PC-3 (cell line): ENCODE measurements at regions not wholly inside any gene's neighbourhood (a gene's known extent, or its start where the extent isn't known, plus 50 kb on each side); places are given as distances from the start of the nearest gene placed in this dataset.

Experiments used
- ATAC-seq: fragments of 200-7000 bp; cut with Tn5 transposase; 2 replicates; pipeline ENCODE4 v1.9.1; 2020; ENCODE audit warnings: mild to moderate bottlenecking, moderate library complexity
- BruUV-seq: library from RNA; stranded (reverse); fragments of 400-500 nt; replicated peaks from 2 replicates; lab custom pipeline; 2021; lab: Mats Ljungman, UMichigan
- CTCF ChIA-PET: fragments of 300-600 bp; sonication (Branson Sonifier 250); formaldehyde crosslinking; loops from one replicate; lab custom pipeline; 2022; ENCODE audit warnings: antibody characterized with exemption; lab: Charles Lee
- POLR2A ChIA-PET: fragments of 300-600 bp; sonication (Branson Sonifier 250); formaldehyde crosslinking; loops from one replicate; lab custom pipeline; 2022; ENCODE audit warnings: antibody characterized with exemption; ENCODE audit not compliant: unreplicated experiment; lab: Charles Lee
- DNase-seq: peaks from one replicate; pipeline ENCODE4 v3.0.0-alpha.2; 2015
- H2AFZ ChIP-seq: fragments of 300-600 bp; sonication (generic); 2 replicates; pipeline ENCODE4 v1.6.0; 2016; ENCODE audit warnings: antibody characterized with exemption, low read length
- H3F3A ChIP-seq: fragments of 300-600 bp; sonication (generic); one replicate; pipeline ENCODE4 v1.6.0; 2017; ENCODE audit warnings: antibody characterized with exemption, low read length, control low read depth, mild to moderate bottlenecking; ENCODE audit not compliant: unreplicated experiment
- H3K27ac ChIP-seq: fragments of 300-600 bp; sonication (generic); 2 replicates; pipeline ENCODE4 v1.5.1; 2016; ENCODE audit warnings: mild to moderate bottlenecking, low read length
- H3K27me3 ChIP-seq: fragments of 300-600 bp; sonication (generic); 2 replicates; pipeline ENCODE4 v1.6.1; 2016; ENCODE audit warnings: low read length, mixed read lengths
- H3K36me3 ChIP-seq: fragments of 300-600 bp; sonication (generic); 2 replicates; pipeline ENCODE4 v1.6.1; 2016; ENCODE audit warnings: low read depth, mixed run types, low read length, mixed read lengths
- H3K4me1 ChIP-seq: fragments of 300-600 bp; sonication (generic); 2 replicates; pipeline ENCODE4 v1.5.1; 2016; ENCODE audit warnings: low read length; ENCODE audit not compliant: insufficient read depth
- H3K4me2 ChIP-seq: fragments of 300-600 bp; sonication (generic); 2 replicates; pipeline ENCODE4 v1.6.0; 2016; ENCODE audit warnings: low read length
- H3K4me3 ChIP-seq: fragments of 300-600 bp; sonication (generic); 2 replicates; pipeline ENCODE4 v1.5.1; 2016; ENCODE audit warnings: mild to moderate bottlenecking, low read length, mixed read lengths
- H3K79me2 ChIP-seq: fragments of 300-600 bp; sonication (generic); 2 replicates; pipeline ENCODE4 v1.6.1; 2017; ENCODE audit warnings: low read length, mixed read lengths
- H3K9ac ChIP-seq: fragments of 300-600 bp; sonication (generic); 2 replicates; pipeline ENCODE4 v1.6.0; 2016; ENCODE audit warnings: mild to moderate bottlenecking, low read length
- H3K9me2 ChIP-seq: fragments of 300-600 bp; sonication (generic); replicated peaks from 2 replicates; pipeline ENCODE4 v1.6.1; 2016; ENCODE audit warnings: mixed run types, low read length, mixed read lengths
- H3K9me3 ChIP-seq: fragments of 300-600 bp; sonication (generic); 2 replicates; pipeline ENCODE4 v1.6.1; 2016; ENCODE audit warnings: low read length, mixed read lengths
- H4K20me1 ChIP-seq: fragments of 300-600 bp; sonication (generic); 2 replicates; pipeline ENCODE4 v1.6.1; 2016; ENCODE audit warnings: low read length, mixed read lengths
- CTCF ChIP-seq: fragments of 300-600 bp; sonication (generic); conservative IDR thresholded peaks from 2 replicates; pipeline ENCODE4 v1.5.1; 2017; ENCODE audit warnings: antibody characterized with exemption, low read depth, mild to moderate bottlenecking, low read length
- EZH2 ChIP-seq: fragments of 300-600 bp; sonication (generic); IDR thresholded peaks from one replicate; pipeline ENCODE4 v1.6.1; 2017; ENCODE audit warnings: antibody characterized with exemption, mild to moderate bottlenecking, low read length; ENCODE audit not compliant: unreplicated experiment
- EZH2phosphoT487 ChIP-seq: fragments of 300-600 bp; sonication (generic); IDR thresholded peaks from 2 replicates; pipeline ENCODE4 v1.6.1; 2018; ENCODE audit warnings: mild to moderate bottlenecking, antibody characterized with exemption, low read length, borderline replicate concordance
- intact Hi-C: fragments of 100-400 bp; cut with micrococcal nuclease; formaldehyde crosslinking; loops from 2 replicates; pipeline ENCODE4 v1.9.0; 2023

- DNase-seq = no peak
- BruUV-seq = no TSS peak
- no peak overlapping the region for H3K4me3 ChIP-seq
- peaks cover 63% of the 10 kb centered on the region for H3K27me3 ChIP-seq
- ChIA-PET CTCF (no interaction called here), POLR2A (no interaction called here)
- no peaks in the 10 kb centered on the region for H3K79me2 ChIP-seq
- no peaks in the 10 kb centered on the region for H3K9me2 ChIP-seq
- H3K9ac ChIP-seq = no peak overlapping the region
- no peaks in the 10 kb centered on the region for H3K9me3 ChIP-seq
- H3K27ac ChIP-seq = no peak overlapping the region
- ATAC-seq = no peak
- no peak overlapping the region for H3K4me2 ChIP-seq
- TF ChIP-seq EZH2phosphoT487 = no peak
- TF ChIP-seq CTCF = no peak
- TF ChIP-seq EZH2 = no peak
- no peaks in the 10 kb centered on the region for H3F3A ChIP-seq
- no peaks in the 10 kb centered on the region for H3K36me3 ChIP-seq
- H4K20me1 ChIP-seq = no peaks in the 10 kb centered on the region
- no peak overlapping the region for H2AFZ ChIP-seq
- no peaks in the 10 kb centered on the region for H3K4me1 ChIP-seq
- intact Hi-C loops = no loop called here
These were observed 165.2 kb upstream of the APCDD1 start for GRCh38 chr18:10289251-10289650.

GRCh38 chr18:10289951-10290637, 164.3 kb upstream of the APCDD1 start:
- H3K9me3 ChIP-seq = no peaks in the 10 kb centered on the region
- no peak overlapping the region for H2AFZ ChIP-seq
- no peaks in the 10 kb centered on the region for H4K20me1 ChIP-seq
- intact Hi-C loops = no loop called here
- CTCF ChIA-PET = no interaction called here
- peaks cover 63% of the 10 kb centered on the region for H3K27me3 ChIP-seq
- H3K4me1 ChIP-seq = no peaks in the 10 kb centered on the region
- no peaks in the 10 kb centered on the region for H3K9me2 ChIP-seq
- DNase-seq (no peak), ATAC-seq (no peak)
- no peak overlapping the region for H3K27ac ChIP-seq
- H3K9ac ChIP-seq = no peak overlapping the region
- POLR2A ChIA-PET = no interaction called here
- H3K79me2 ChIP-seq = no peaks in the 10 kb centered on the region
- no peak overlapping the region for H3K4me2 ChIP-seq
- no peak overlapping the region for H3K4me3 ChIP-seq
- TF ChIP-seq EZH2 (no peak), EZH2phosphoT487 (no peak)
- H3K36me3 ChIP-seq = no peaks in the 10 kb centered on the region
- no TSS peak for BruUV-seq
- H3F3A ChIP-seq = no peaks in the 10 kb centered on the region

GRCh38 chr18:10290638-10291235, 163.7 kb upstream of the APCDD1 start:
- Histone ChIP-seq H2AFZ (no peak overlapping the region), H3F3A (no peaks in the 10 kb centered on the region), H3K27me3 (peaks cover 63% of the 10 kb centered on the region), H3K4me1 (no peaks in the 10 kb centered on the region), H3K27ac (no peak overlapping the region), H3K9me2 (no peaks in the 10 kb centered on the region), H3K9me3 (no peaks in the 10 kb centered on the region), H3K79me2 (no peaks in the 10 kb centered on the region), H3K4me3 (no peak overlapping the region), H4K20me1 (no peaks in the 10 kb centered on the region), H3K9ac (no peak overlapping the region), H3K4me2 (no peak overlapping the region), H3K36me3 (no peaks in the 10 kb centered on the region)
- CTCF ChIA-PET = no interaction called here
- POLR2A ChIA-PET = no interaction called here
- no peak for ATAC-seq
- intact Hi-C loops = no loop called here
- TF ChIP-seq CTCF (no peak), EZH2 (no peak), EZH2phosphoT487 (no peak)
- no peak for DNase-seq
- BruUV-seq = no TSS peak
